GM18868 (cell line): ENCODE measurements at regions not wholly inside any gene's neighbourhood (a gene's known extent, or its start where the extent isn't known, plus 50 kb on each side); places are given as distances from the start of the nearest gene placed in this dataset.
"Not testable (repeated sequence)": the region's sequence is repeated elsewhere in the genome, so short reads cannot be mapped to it uniquely, and the experiment has no call there.

Experiments
- ATAC-seq: cut with Tn5 transposase; IDR thresholded peaks from one replicate; pipeline ENCODE4 v1.9.1; 2021; ENCODE audit warnings: mild to moderate bottlenecking, moderate library complexity; ENCODE audit not compliant: unreplicated experiment

- ATAC-seq, result no peak
Observed at GRCh38 chr5:113652161-113652560, 138.7 kb downstream of the YTHDC2 start.

- ATAC-seq, result no peak
Observed at GRCh38 chr5:113654828-113655227, 141.3 kb downstream of the YTHDC2 start.

GRCh38 chr5:113660206-113660605, 146.7 kb downstream of the YTHDC2 start:
- ATAC-seq, result no peak

GRCh38 chr5:113660706-113661250, 147.3 kb downstream of the YTHDC2 start:
- no peak for ATAC-seq

GRCh38 chr5:113663879-113664541, 150.5 kb downstream of the YTHDC2 start:
- ATAC-seq, result peak; percentile 84

- ATAC-seq, result no peak
Observed at GRCh38 chr5:113673041-113673440, 159.5 kb downstream of the YTHDC2 start.

GRCh38 chr5:113675166-113675565, 161.7 kb downstream of the YTHDC2 start:
- ATAC-seq, result no peak

GRCh38 chr5:113678202-113678601, 164.7 kb downstream of the YTHDC2 start:
- ATAC-seq, result no peak

GRCh38 chr5:113678924-113679575, 165.6 kb downstream of the YTHDC2 start:
- peak; percentile 77 for ATAC-seq

GRCh38 chr5:113680534-113680933, 167.0 kb downstream of the YTHDC2 start:
- no peak for ATAC-seq

- ATAC-seq, result no peak
Observed at GRCh38 chr5:113682497-113683136, 169.1 kb downstream of the YTHDC2 start.

GRCh38 chr5:113683211-113683610, 169.7 kb downstream of the YTHDC2 start:
- ATAC-seq, result no peak

- no peak for ATAC-seq
Observed at GRCh38 chr5:113686599-113686998, 173.1 kb downstream of the YTHDC2 start.

GRCh38 chr5:113689647-113690046, 176.2 kb downstream of the YTHDC2 start:
- ATAC-seq, result no peak

- ATAC-seq, result no peak
Observed at GRCh38 chr5:113692466-113692865, 179.0 kb downstream of the YTHDC2 start.

- ATAC-seq, result no peak
Observed at GRCh38 chr5:113692891-113693457, 179.5 kb downstream of the YTHDC2 start.

- no peak for ATAC-seq
Observed at GRCh38 chr5:113693701-113694100, 180.2 kb downstream of the YTHDC2 start.

GRCh38 chr5:113694576-113694975, 181.1 kb downstream of the YTHDC2 start:
- ATAC-seq, result no peak

GRCh38 chr5:113703266-113703665, 189.8 kb downstream of the YTHDC2 start:
- ATAC-seq, result no peak

GRCh38 chr5:113705657-113706056, 192.2 kb downstream of the YTHDC2 start:
- no peak for ATAC-seq

- no peak for ATAC-seq
Observed at GRCh38 chr5:113713051-113713450, 199.6 kb downstream of the YTHDC2 start.

GRCh38 chr5:113715921-113716320, 202.4 kb downstream of the YTHDC2 start:
- ATAC-seq, result not testable (repeated sequence)
